ENCODE measurements at regions not wholly inside any gene's neighbourhood (a gene's known extent, or its start where the extent isn't known, plus 50 kb on each side); places are given as distances from the start of the nearest gene placed in this dataset.

DNA sequence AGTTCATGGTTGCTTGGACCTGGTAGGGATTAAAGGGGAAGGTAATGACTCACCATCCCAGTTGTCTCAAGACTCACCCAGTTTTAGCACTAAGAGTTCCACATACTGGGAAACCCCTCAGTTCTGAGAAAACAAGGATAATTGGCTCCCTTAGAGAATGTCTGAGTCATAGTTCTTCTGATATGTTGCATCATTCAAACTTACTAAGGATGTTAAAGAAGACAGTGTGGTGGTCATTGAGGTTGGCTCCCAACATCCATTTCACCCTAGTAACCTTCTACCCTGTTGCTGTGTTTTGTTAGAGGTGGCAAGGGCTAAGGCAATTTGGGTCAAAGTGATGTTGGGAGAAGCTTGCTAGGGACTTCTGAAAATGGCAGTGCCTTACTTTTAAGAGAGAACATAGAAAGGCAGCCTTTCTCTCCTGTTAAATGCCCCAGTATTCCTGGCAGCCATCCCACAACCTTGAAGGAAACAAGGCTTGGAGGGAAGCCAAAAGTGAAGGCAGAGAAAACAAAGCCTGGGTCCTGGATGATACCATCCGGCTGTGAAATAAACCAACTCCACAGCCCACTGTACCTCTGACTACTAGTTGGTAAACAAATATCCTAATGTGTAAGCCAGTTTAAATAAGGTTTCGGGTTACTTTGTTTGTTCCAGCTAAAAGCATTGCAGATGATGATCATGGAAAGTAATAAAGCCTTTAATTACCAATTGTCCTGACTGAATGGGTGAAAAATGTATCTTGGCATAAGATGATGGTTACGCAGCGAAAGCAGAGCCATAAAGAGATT is 80.4 kb upstream of the ADAMTSL1 start:
- H4K20me1 ChIP-seq (ENCODE audit: insufficient read depth, low read depth, low read length): no peaks in the 10 kb centered on the region
- no peak overlapping the region for H3K27ac ChIP-seq (ENCODE audit: low read length)
- no peaks in the 10 kb centered on the region for H3K36me3 ChIP-seq (ENCODE audit: insufficient read depth, low read length)
- H3K4me2 ChIP-seq (ENCODE audit: low read depth, low read length, poor library complexity, severe bottlenecking): no peak overlapping the region
- no peaks in the 10 kb centered on the region for H3K79me2 ChIP-seq (ENCODE audit: low read length)
- DNase-seq: no peak
- H2AFZ ChIP-seq (ENCODE audit: low read length): no peak overlapping the region
- no peaks in the 10 kb centered on the region for H3K27me3 ChIP-seq (ENCODE audit: low read length)
- no peaks in the 10 kb centered on the region for H3K4me1 ChIP-seq (ENCODE audit: low read length)
- no peaks in the 10 kb centered on the region for H3K9me3 ChIP-seq (ENCODE audit: low read length)
- no peak overlapping the region for H3K4me3 ChIP-seq (ENCODE audit: low read length)
- H3K9me2 ChIP-seq (replicated peaks; ENCODE audit: insufficient read depth, low read length): no peaks in the 10 kb centered on the region
- no peak overlapping the region for H3K9ac ChIP-seq (ENCODE audit: low read length)

GRCh38 chr9:18394847-18395351 is 79.1 kb upstream of the ADAMTSL1 start:
- H3K27me3 ChIP-seq (ENCODE audit: low read length): no peaks in the 10 kb centered on the region
- no peak for DNase-seq
- no peaks in the 10 kb centered on the region for H4K20me1 ChIP-seq (ENCODE audit: insufficient read depth, low read depth, low read length)
- H3K9me3 ChIP-seq (ENCODE audit: low read length): no peaks in the 10 kb centered on the region
- H3K27ac ChIP-seq (ENCODE audit: low read length): no peak overlapping the region
- no peak overlapping the region for H3K4me3 ChIP-seq (ENCODE audit: low read length)
- no peak overlapping the region for H3K9ac ChIP-seq (ENCODE audit: low read length)
- H3K4me2 ChIP-seq (ENCODE audit: low read depth, low read length, poor library complexity, severe bottlenecking): no peak overlapping the region
- no peaks in the 10 kb centered on the region for H3K36me3 ChIP-seq (ENCODE audit: insufficient read depth, low read length)
- H3K9me2 ChIP-seq (replicated peaks; ENCODE audit: insufficient read depth, low read length): no peaks in the 10 kb centered on the region
- peaks cover 3% of the 10 kb centered on the region; the same call in 1 of the 2 replicates for H3K4me1 ChIP-seq (ENCODE audit: low read length)
- no peaks in the 10 kb centered on the region for H3K79me2 ChIP-seq (ENCODE audit: low read length)
- no peak overlapping the region for H2AFZ ChIP-seq (ENCODE audit: low read length)

DNA sequence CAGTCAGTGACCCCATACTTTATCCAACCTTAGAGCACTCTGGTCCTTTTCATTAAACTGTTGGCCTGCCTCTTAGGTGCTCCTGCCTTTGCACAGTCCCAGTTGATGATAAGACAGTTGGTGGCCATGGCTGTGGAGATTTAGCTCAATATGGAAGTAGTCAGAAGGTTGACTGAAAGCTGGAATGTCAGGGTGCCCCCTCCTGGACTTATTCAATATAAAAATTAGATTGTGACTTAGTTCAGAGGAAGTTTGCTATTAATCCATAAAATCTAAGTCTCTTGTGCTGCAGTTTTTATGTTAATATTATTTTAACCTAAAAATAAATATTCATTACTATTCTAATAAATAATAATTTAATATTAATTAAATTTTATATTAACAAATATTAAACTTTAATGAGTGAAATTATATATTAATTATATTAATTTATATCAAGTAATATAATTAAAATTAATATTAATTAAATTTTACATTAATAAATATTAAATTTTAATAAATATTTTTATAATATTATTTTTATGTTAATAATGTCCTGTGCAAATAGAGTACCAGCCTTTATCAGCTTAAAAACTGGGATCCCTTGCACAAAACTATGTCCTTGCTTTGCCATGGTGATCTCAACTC is 77.7 kb upstream of the ADAMTSL1 start:
- H3K36me3 ChIP-seq (ENCODE audit: insufficient read depth, low read length): no peaks in the 10 kb centered on the region
- H3K9me3 ChIP-seq (ENCODE audit: low read length): no peaks in the 10 kb centered on the region
- no peak overlapping the region for H3K4me3 ChIP-seq (ENCODE audit: low read length)
- H3K9ac ChIP-seq (ENCODE audit: low read length): no peak overlapping the region
- peaks cover 3% of the 10 kb centered on the region; the same call in 1 of the 2 replicates for H3K4me1 ChIP-seq (ENCODE audit: low read length)
- H3K4me2 ChIP-seq (ENCODE audit: low read depth, low read length, poor library complexity, severe bottlenecking): no peak overlapping the region
- H2AFZ ChIP-seq (ENCODE audit: low read length): no peak overlapping the region
- no peaks in the 10 kb centered on the region for H3K27me3 ChIP-seq (ENCODE audit: low read length)
- H4K20me1 ChIP-seq (ENCODE audit: insufficient read depth, low read depth, low read length): no peaks in the 10 kb centered on the region
- H3K9me2 ChIP-seq (replicated peaks; ENCODE audit: insufficient read depth, low read length): no peaks in the 10 kb centered on the region
- H3K27ac ChIP-seq (ENCODE audit: low read length): no peak overlapping the region
- peak; percentile 79 for DNase-seq
- H3K79me2 ChIP-seq (ENCODE audit: low read length): no peaks in the 10 kb centered on the region

DNA sequence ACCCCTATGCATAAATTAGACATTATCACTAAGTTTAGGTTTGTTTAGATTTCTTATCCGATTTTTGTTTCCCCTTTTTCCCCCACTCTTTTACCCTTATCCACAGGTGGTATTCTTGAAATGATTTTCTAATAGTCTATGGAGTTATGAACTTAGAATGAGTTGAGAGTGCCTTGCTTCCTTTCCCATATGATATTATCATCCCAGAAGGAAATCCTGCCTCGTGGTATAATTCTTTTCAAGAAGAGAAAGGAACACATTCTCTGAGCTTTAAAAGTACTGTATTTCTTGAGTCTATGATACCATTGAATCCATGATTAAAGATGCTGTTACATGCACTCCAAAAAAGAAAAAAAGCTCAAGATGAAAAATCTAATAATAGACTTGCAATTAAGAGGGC is 76.9 kb upstream of the ADAMTSL1 start:
- Histone ChIP-seq H4K20me1 (ENCODE audit: insufficient read depth, low read depth, low read length) (no peaks in the 10 kb centered on the region), H3K27me3 (ENCODE audit: low read length) (no peaks in the 10 kb centered on the region), H3K36me3 (ENCODE audit: insufficient read depth, low read length) (no peaks in the 10 kb centered on the region), H3K79me2 (ENCODE audit: low read length) (no peaks in the 10 kb centered on the region), H3K27ac (ENCODE audit: low read length) (no peak overlapping the region), H3K9me3 (ENCODE audit: low read length) (no peaks in the 10 kb centered on the region), H3K4me3 (ENCODE audit: low read length) (no peak overlapping the region), H3K4me2 (ENCODE audit: low read depth, low read length, poor library complexity, severe bottlenecking) (no peak overlapping the region), H3K4me1 (ENCODE audit: low read length) (peaks cover 3% of the 10 kb centered on the region; the same call in 1 of the 2 replicates), H3K9ac (ENCODE audit: low read length) (no peak overlapping the region), H2AFZ (ENCODE audit: low read length) (no peak overlapping the region), H3K9me2 (replicated peaks; ENCODE audit: insufficient read depth, low read length) (no peaks in the 10 kb centered on the region)
- no peak for DNase-seq

GRCh38 chr9:18398038-18398437 is 75.9 kb upstream of the ADAMTSL1 start:
- H2AFZ ChIP-seq (ENCODE audit: low read length): no peak overlapping the region
- H3K27me3 ChIP-seq (ENCODE audit: low read length): no peaks in the 10 kb centered on the region
- no peaks in the 10 kb centered on the region for H3K9me3 ChIP-seq (ENCODE audit: low read length)
- H3K9me2 ChIP-seq (replicated peaks; ENCODE audit: insufficient read depth, low read length): no peaks in the 10 kb centered on the region
- H4K20me1 ChIP-seq (ENCODE audit: insufficient read depth, low read depth, low read length): 0 out of 2 replicates have a peak, but pooled peaks cover 3% of the 10 kb centered on the region
- no peak overlapping the region for H3K4me3 ChIP-seq (ENCODE audit: low read length)
- H3K4me2 ChIP-seq (ENCODE audit: low read depth, low read length, poor library complexity, severe bottlenecking): no peak overlapping the region
- peaks cover 3% of the 10 kb centered on the region; the same call in 1 of the 2 replicates for H3K4me1 ChIP-seq (ENCODE audit: low read length)
- H3K27ac ChIP-seq (ENCODE audit: low read length): no peak overlapping the region
- H3K79me2 ChIP-seq (ENCODE audit: low read length): no peaks in the 10 kb centered on the region
- H3K36me3 ChIP-seq (ENCODE audit: insufficient read depth, low read length): no peaks in the 10 kb centered on the region
- no peak for DNase-seq
- no peak overlapping the region for H3K9ac ChIP-seq (ENCODE audit: low read length)

GRCh38 chr9:18404434-18405029 is 69.4 kb upstream of the ADAMTSL1 start:
- Histone ChIP-seq H3K36me3 (ENCODE audit: insufficient read depth, low read length) (no peaks in the 10 kb centered on the region), H3K79me2 (ENCODE audit: low read length) (no peaks in the 10 kb centered on the region), H3K9me2 (replicated peaks; ENCODE audit: insufficient read depth, low read length) (no peaks in the 10 kb centered on the region), H3K4me3 (ENCODE audit: low read length) (no peak overlapping the region), H2AFZ (ENCODE audit: low read length) (no peak overlapping the region), H4K20me1 (ENCODE audit: insufficient read depth, low read depth, low read length) (0 out of 2 replicates have a peak, but pooled peaks cover 3% of the 10 kb centered on the region), H3K27me3 (ENCODE audit: low read length) (no peaks in the 10 kb centered on the region), H3K4me2 (ENCODE audit: low read depth, low read length, poor library complexity, severe bottlenecking) (no peak overlapping the region), H3K9me3 (ENCODE audit: low read length) (no peaks in the 10 kb centered on the region), H3K27ac (ENCODE audit: low read length) (no peak overlapping the region), H3K9ac (ENCODE audit: low read length) (no peak overlapping the region), H3K4me1 (ENCODE audit: low read length) (no peaks in the 10 kb centered on the region)
- no peak for DNase-seq

GRCh38 chr9:18405240-18405639 is 68.7 kb upstream of the ADAMTSL1 start:
- H2AFZ ChIP-seq (ENCODE audit: low read length): no peak overlapping the region
- H4K20me1 ChIP-seq (ENCODE audit: insufficient read depth, low read depth, low read length): 0 out of 2 replicates have a peak, but pooled peaks cover 3% of the 10 kb centered on the region
- H3K4me1 ChIP-seq (ENCODE audit: low read length): no peaks in the 10 kb centered on the region
- no peak for DNase-seq
- no peaks in the 10 kb centered on the region for H3K9me2 ChIP-seq (replicated peaks; ENCODE audit: insufficient read depth, low read length)
- H3K27ac ChIP-seq (ENCODE audit: low read length): no peak overlapping the region
- no peak overlapping the region for H3K9ac ChIP-seq (ENCODE audit: low read length)
- no peaks in the 10 kb centered on the region for H3K36me3 ChIP-seq (ENCODE audit: insufficient read depth, low read length)
- no peak overlapping the region for H3K4me3 ChIP-seq (ENCODE audit: low read length)
- H3K4me2 ChIP-seq (ENCODE audit: low read depth, low read length, poor library complexity, severe bottlenecking): no peak overlapping the region
- no peaks in the 10 kb centered on the region for H3K27me3 ChIP-seq (ENCODE audit: low read length)
- H3K9me3 ChIP-seq (ENCODE audit: low read length): no peaks in the 10 kb centered on the region
- H3K79me2 ChIP-seq (ENCODE audit: low read length): no peaks in the 10 kb centered on the region

DNA sequence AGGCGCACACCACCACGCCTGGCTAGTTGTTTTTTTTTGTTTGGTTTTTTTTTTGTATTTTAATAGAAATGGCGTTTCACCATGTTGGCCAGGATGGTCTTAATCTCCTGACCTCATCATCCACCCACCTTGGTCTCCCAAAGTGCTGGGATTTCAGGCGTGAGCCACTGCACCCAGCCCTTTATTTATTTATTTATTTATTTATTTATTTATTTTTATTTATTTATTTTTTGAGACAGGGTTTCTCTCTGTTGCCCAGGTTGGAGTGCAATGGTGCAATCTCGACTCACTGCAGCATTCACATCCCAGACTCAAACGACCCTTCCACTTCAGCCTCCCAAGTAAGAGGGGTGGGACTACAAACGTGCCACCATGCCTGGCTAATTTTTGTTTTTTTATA is 63.0 kb upstream of the ADAMTSL1 start:
- Histone ChIP-seq H3K9me2 (replicated peaks; ENCODE audit: insufficient read depth, low read length) (no peaks in the 10 kb centered on the region), H3K4me2 (ENCODE audit: low read depth, low read length, poor library complexity, severe bottlenecking) (no peak overlapping the region), H3K79me2 (ENCODE audit: low read length) (no peaks in the 10 kb centered on the region), H3K4me3 (ENCODE audit: low read length) (no peak overlapping the region), H2AFZ (ENCODE audit: low read length) (no peak overlapping the region), H3K4me1 (ENCODE audit: low read length) (no peaks in the 10 kb centered on the region), H3K9ac (ENCODE audit: low read length) (no peak overlapping the region), H3K36me3 (ENCODE audit: insufficient read depth, low read length) (no peaks in the 10 kb centered on the region), H3K27me3 (ENCODE audit: low read length) (no peaks in the 10 kb centered on the region), H3K27ac (ENCODE audit: low read length) (no peak overlapping the region), H3K9me3 (ENCODE audit: low read length) (no peaks in the 10 kb centered on the region), H4K20me1 (ENCODE audit: insufficient read depth, low read depth, low read length) (no peaks in the 10 kb centered on the region)
- no peak for DNase-seq
